ENCODE measurements at regions not wholly inside any gene's neighbourhood (a gene's known extent, or its start where the extent isn't known, plus 50 kb on each side); places are given as distances from the start of the nearest gene placed in this dataset.

GRCh38 chr18:40365526-40365925 lies 1589.5 kb upstream of the PIK3C3 start:
- no peak for TF ChIP-seq EP300 (IDR thresholded peaks at IDR 0.05; ENCODE audit: low read depth)
- no peak for TF ChIP-seq CTCF (IDR thresholded peaks at IDR 0.05)
